OCI-LY7 (cell line): ENCODE measurements at regions not wholly inside any gene's neighbourhood (a gene's known extent, or its start where the extent isn't known, plus 50 kb on each side); places are given as distances from the start of the nearest gene placed in this dataset.

Experiments
- BruUV-seq: library from RNA; stranded (reverse); fragments of 400-500 nt; replicated peaks from 2 replicates; lab custom pipeline; 2021; lab: Mats Ljungman, UMichigan
- CTCF ChIA-PET: fragments of 300-600 bp; sonication (Branson Sonifier 250); formaldehyde crosslinking; loops from one replicate; lab custom pipeline; 2022; ENCODE audit warnings: antibody characterized with exemption; ENCODE audit not compliant: unreplicated experiment; lab: Charles Lee
- POLR2A ChIA-PET: fragments of 300-600 bp; sonication (Branson Sonifier 250); formaldehyde crosslinking; loops from one replicate; lab custom pipeline; 2022; ENCODE audit warnings: antibody characterized with exemption; lab: Charles Lee
- DNase-seq: peaks from one replicate; pipeline ENCODE4 v3.0.0-alpha.2; 2015; ENCODE audit warnings: low spot score
- H2AFZ ChIP-seq: fragments of 200-600 bp; sonication (generic), shearing (Covaris generic); 2 replicates; pipeline ENCODE4 v1.6.1; 2014; ENCODE audit warnings: mild to moderate bottlenecking, antibody characterized with exemption, low read length, moderate library complexity
- H3K27ac ChIP-seq: fragments of 200-600 bp; sonication (generic); 2 replicates; pipeline ENCODE4 v1.5.1; 2014; ENCODE audit warnings: mixed run types, low read depth, mild to moderate bottlenecking, moderate library complexity, low read length, inconsistent platforms; ENCODE audit not compliant: poor library complexity, severe bottlenecking
- H3K36me3 ChIP-seq: fragments of 200-600 bp; sonication (generic); 2 replicates; pipeline ENCODE4 v1.6.1; 2014; ENCODE audit warnings: mild to moderate bottlenecking, antibody characterized with exemption, low read length, moderate library complexity, mixed read lengths; ENCODE audit not compliant: insufficient read depth
- H3K4me1 ChIP-seq: fragments of 200-600 bp; sonication (generic); 2 replicates; pipeline ENCODE4 v1.5.1; 2014; ENCODE audit warnings: mild to moderate bottlenecking, low read length; ENCODE audit not compliant: insufficient read depth, poor library complexity, severe bottlenecking
- H3K4me2 ChIP-seq: fragments of 200-600 bp; sonication (generic); 2 replicates; pipeline ENCODE4 v1.6.1; 2014; ENCODE audit warnings: mild to moderate bottlenecking, low read length
- H3K4me3 ChIP-seq: fragments of 200-600 bp; sonication (generic); 2 replicates; pipeline ENCODE4 v1.5.1; 2014; ENCODE audit warnings: mild to moderate bottlenecking, low read depth, low read length; ENCODE audit not compliant: poor library complexity, severe bottlenecking
- H3K79me2 ChIP-seq: fragments of 200-600 bp; sonication (generic); 2 replicates; pipeline ENCODE4 v1.6.1; 2016; ENCODE audit warnings: low read depth, mild to moderate bottlenecking, low read length, moderate library complexity, mixed read lengths; ENCODE audit not compliant: insufficient read depth
- H3K9me2 ChIP-seq: fragments of 200-600 bp; sonication (generic); 2 replicates; pipeline ENCODE4 v1.6.1; 2016; ENCODE audit warnings: mild to moderate bottlenecking, low read length, mixed read lengths; ENCODE audit not compliant: insufficient read depth
- H3K9me3 ChIP-seq: fragments of 200-600 bp; sonication (generic); 2 replicates; pipeline ENCODE4 v1.6.1; 2014; ENCODE audit warnings: mild to moderate bottlenecking, mixed run types, low read length, mixed read lengths
- H4K20me1 ChIP-seq: fragments of 200-600 bp; sonication (generic); 2 replicates; pipeline ENCODE4 v1.6.1; 2014; ENCODE audit warnings: mild to moderate bottlenecking, antibody characterized with exemption, low read length, moderate library complexity, mixed read lengths; ENCODE audit not compliant: insufficient read depth
- CTCF ChIP-seq: fragments of 200-600 bp; sonication (generic); conservative IDR thresholded peaks from 2 replicates; pipeline ENCODE4 v1.5.1; 2014; ENCODE audit warnings: mild to moderate bottlenecking, antibody characterized with exemption, low read length, moderate library complexity, mixed read lengths
- EZH2phosphoT487 ChIP-seq: fragments of 200-600 bp; sonication (generic); IDR thresholded peaks from 2 replicates; pipeline ENCODE4 v1.6.1; 2018; ENCODE audit warnings: low read depth, borderline replicate concordance, mild to moderate bottlenecking, mixed run types, antibody characterized with exemption, low read length, moderate library complexity, mixed read lengths
- intact Hi-C: fragments of 100-400 bp; cut with micrococcal nuclease; formaldehyde crosslinking; loops from one replicate; pipeline ENCODE4 v1.10.0; 2022; ENCODE audit not compliant: unreplicated experiment

- Histone ChIP-seq H3K27ac (no peak overlapping the region), H3K4me2 (no peak overlapping the region), H4K20me1 (no peaks in the 10 kb centered on the region), H3K9me3 (no peaks in the 10 kb centered on the region), H3K9me2 (no peaks in the 10 kb centered on the region), H3K36me3 (no peaks in the 10 kb centered on the region), H3K4me3 (no peak overlapping the region), H3K79me2 (no peaks in the 10 kb centered on the region), H3K4me1 (no peaks in the 10 kb centered on the region), H2AFZ (no peak overlapping the region)
- ChIA-PET POLR2A (no interaction called here), CTCF (no interaction called here)
- no peak for DNase-seq
- no peak for TF ChIP-seq CTCF
- TF ChIP-seq EZH2phosphoT487 = no peak
- intact Hi-C loops = no loop called here
- no TSS peak for BruUV-seq
These were observed 548.5 kb downstream of the SLC4A3 start for GRCh38 chr2:220175967-220176366.

GRCh38 chr2:220178991-220179695 lies 551.7 kb downstream of the SLC4A3 start:
- DNase-seq = no peak
- ChIA-PET CTCF (no interaction called here), POLR2A (no interaction called here)
- Histone ChIP-seq H2AFZ (no peak overlapping the region), H3K4me2 (no peak overlapping the region), H3K9me3 (no peaks in the 10 kb centered on the region), H3K36me3 (no peaks in the 10 kb centered on the region), H4K20me1 (no peaks in the 10 kb centered on the region), H3K79me2 (no peaks in the 10 kb centered on the region), H3K4me3 (no peak overlapping the region), H3K4me1 (no peaks in the 10 kb centered on the region), H3K9me2 (no peaks in the 10 kb centered on the region), H3K27ac (no peak overlapping the region)
- BruUV-seq = no TSS peak
- TF ChIP-seq CTCF (no peak), EZH2phosphoT487 (no peak)
- intact Hi-C loops = no loop called here

- TF ChIP-seq EZH2phosphoT487 = no peak
- TF ChIP-seq CTCF = no peak
- CTCF ChIA-PET = no interaction called here
- intact Hi-C loops = no loop called here
- Histone ChIP-seq H3K4me2 (no peak overlapping the region), H3K79me2 (no peaks in the 10 kb centered on the region), H2AFZ (no peak overlapping the region), H3K36me3 (no peaks in the 10 kb centered on the region), H3K9me3 (no peaks in the 10 kb centered on the region), H3K4me3 (no peak overlapping the region), H3K27ac (no peak overlapping the region), H4K20me1 (no peaks in the 10 kb centered on the region), H3K4me1 (no peaks in the 10 kb centered on the region), H3K9me2 (no peaks in the 10 kb centered on the region)
- POLR2A ChIA-PET = interaction anchor here (0.7 kb wide), 1 partner anchor 363 kb away, joined by 3 read pairs; no protein-coding TSS in a partner anchor
- BruUV-seq = no TSS peak
- no peak for DNase-seq
These were observed 553.7 kb downstream of the SLC4A3 start for GRCh38 chr2:220181165-220181564.
